Vagina (tissue), 2 donors: ENCODE measurements at regions not wholly inside any gene's neighbourhood (a gene's known extent, or its start where the extent isn't known, plus 50 kb on each side); places are given as distances from the start of the nearest gene placed in this dataset.

ENCODE experiments used
- DNase-seq, 2 donors: peaks; one replicate each; pipeline ENCODE4 v3.0.0-alpha.2; 2017; ENCODE audit errors: extremely low spot score in 2 of 2
- H3K27ac ChIP-seq: fragments of 200-600 bp; sonication (generic); one replicate; pipeline ENCODE4 v1.5.1; 2019
- H3K27me3 ChIP-seq: fragments of 200-600 bp; sonication (generic); one replicate; pipeline ENCODE4 v1.5.1; 2019
- H3K36me3 ChIP-seq, 2 donors: fragments of 200-600 bp; sonication (generic); one replicate each; pipeline ENCODE4 v1.5.1; 2017 to 2019
- H3K4me1 ChIP-seq: fragments of 200-600 bp; sonication (generic); one replicate; pipeline ENCODE4 v1.5.1; 2019
- H3K4me3 ChIP-seq, 2 donors: fragments of 200-600 bp; sonication (generic); 1 replicate in 1 of 2; 2 replicates in 1 of 2; pipeline ENCODE4 v1.5.1; 2016 to 2019
- H3K9me3 ChIP-seq: fragments of 200-600 bp; sonication (generic); one replicate; pipeline ENCODE4 v1.5.1; 2019
- POLR2A ChIP-seq, 2 donors: fragments of 450-650 bp; IDR thresholded peaks; one replicate each; pipeline ENCODE4 v1.6.1; 2017; ENCODE audit warnings: antibody characterized with exemption in 2 of 2, mild to moderate bottlenecking in 2 of 2, moderate library complexity in 2 of 2
- POLR2AphosphoS5 ChIP-seq, 2 donors: sonication (generic); formaldehyde crosslinking; IDR thresholded peaks; one replicate each; pipeline ENCODE4 v1.9.0; 2017; ENCODE audit warnings: antibody characterized with exemption in 2 of 2, mild to moderate bottlenecking in 2 of 2, low read depth in 1 of 2; ENCODE audit not compliant: insufficient read depth in 1 of 2
- intact Hi-C: fragments of 100-400 bp; cut with DNase I; formaldehyde crosslinking; loops from one replicate; pipeline ENCODE4 v1.15.1; 2023
- TF ChIP-seq, protein P1 (sequence below), 3 experiments: fragments of 450-650 bp in 2 of 3; fragments of 200-600 bp in 1 of 3; sonication (generic) in 1 of 3; IDR thresholded peaks; one replicate each; pipeline ENCODE4 v1.5.1; 2017 to 2019; ENCODE audit warnings: antibody characterized with exemption in 3 of 3, mild to moderate bottlenecking in 2 of 3, moderate library complexity in 2 of 3

- Histone ChIP-seq H3K27ac (no peak overlapping the region), H3K27me3 (no peaks in the 10 kb centered on the region), H3K9me3 (no peaks in the 10 kb centered on the region), H3K4me3 (no peak overlapping the region), H3K4me1 (no peaks in the 10 kb centered on the region), H3K36me3 (no peaks in the 10 kb centered on the region)
- DNase-seq = no peak
- TF ChIP-seq, protein P1, sequence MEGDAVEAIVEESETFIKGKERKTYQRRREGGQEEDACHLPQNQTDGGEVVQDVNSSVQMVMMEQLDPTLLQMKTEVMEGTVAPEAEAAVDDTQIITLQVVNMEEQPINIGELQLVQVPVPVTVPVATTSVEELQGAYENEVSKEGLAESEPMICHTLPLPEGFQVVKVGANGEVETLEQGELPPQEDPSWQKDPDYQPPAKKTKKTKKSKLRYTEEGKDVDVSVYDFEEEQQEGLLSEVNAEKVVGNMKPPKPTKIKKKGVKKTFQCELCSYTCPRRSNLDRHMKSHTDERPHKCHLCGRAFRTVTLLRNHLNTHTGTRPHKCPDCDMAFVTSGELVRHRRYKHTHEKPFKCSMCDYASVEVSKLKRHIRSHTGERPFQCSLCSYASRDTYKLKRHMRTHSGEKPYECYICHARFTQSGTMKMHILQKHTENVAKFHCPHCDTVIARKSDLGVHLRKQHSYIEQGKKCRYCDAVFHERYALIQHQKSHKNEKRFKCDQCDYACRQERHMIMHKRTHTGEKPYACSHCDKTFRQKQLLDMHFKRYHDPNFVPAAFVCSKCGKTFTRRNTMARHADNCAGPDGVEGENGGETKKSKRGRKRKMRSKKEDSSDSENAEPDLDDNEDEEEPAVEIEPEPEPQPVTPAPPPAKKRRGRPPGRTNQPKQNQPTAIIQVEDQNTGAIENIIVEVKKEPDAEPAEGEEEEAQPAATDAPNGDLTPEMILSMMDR (IDR thresholded peaks at IDR 0.05) = no peak
- TF ChIP-seq POLR2AphosphoS5 (IDR thresholded peaks at IDR 0.05; ENCODE audit: insufficient read depth in 1 of 2, low read depth in 1 of 2) (no peak), POLR2A (IDR thresholded peaks at IDR 0.05) (no peak)
- intact Hi-C loops = no loop called here
Observed at GRCh38 chr2:3913166-3913565, 209.8 kb downstream of the DCDC2C start.

GRCh38 chr2:3914241-3914640 lies 210.9 kb downstream of the DCDC2C start:
- Histone ChIP-seq H3K9me3 (no peaks in the 10 kb centered on the region), H3K27ac (no peak overlapping the region), H3K4me1 (no peaks in the 10 kb centered on the region), H3K4me3 (no peak overlapping the region), H3K36me3 (no peaks in the 10 kb centered on the region), H3K27me3 (no peaks in the 10 kb centered on the region)
- no peak for DNase-seq
- intact Hi-C loops = no loop called here
- no peak for TF ChIP-seq POLR2A (IDR thresholded peaks at IDR 0.05)
- no peak for TF ChIP-seq POLR2AphosphoS5 (IDR thresholded peaks at IDR 0.05; ENCODE audit: insufficient read depth in 1 of 2, low read depth in 1 of 2)
- TF ChIP-seq, protein P1 (IDR thresholded peaks at IDR 0.05) = no peak

DNA sequence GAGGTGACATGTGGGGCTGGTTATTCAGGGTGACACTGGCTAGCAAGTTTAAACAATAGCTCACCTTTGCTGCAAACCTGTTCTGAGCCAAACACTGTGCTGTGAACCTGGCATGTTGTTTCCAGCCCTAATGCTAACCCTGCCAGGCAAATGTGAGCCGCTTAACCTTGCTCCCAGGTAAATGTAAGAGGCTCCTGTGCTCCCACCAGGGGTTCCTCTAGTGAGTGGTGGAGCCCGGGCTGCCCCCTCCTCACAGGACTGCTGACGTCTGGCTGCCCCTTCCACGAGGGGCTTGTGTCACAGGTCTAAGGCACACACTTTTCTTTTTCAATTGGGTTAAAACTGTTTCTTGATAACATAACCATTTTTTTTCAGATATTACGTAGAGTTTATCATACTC lies 223.7 kb downstream of the DCDC2C start:
- TF ChIP-seq POLR2AphosphoS5 (IDR thresholded peaks at IDR 0.05; ENCODE audit: insufficient read depth in 1 of 2, low read depth in 1 of 2) (no peak), POLR2A (IDR thresholded peaks at IDR 0.05) (no peak)
- TF ChIP-seq, protein P1 (IDR thresholded peaks at IDR 0.05) = no peak
- Histone ChIP-seq H3K27me3 (no peaks in the 10 kb centered on the region), H3K4me3 (no peak overlapping the region), H3K36me3 (no peaks in the 10 kb centered on the region), H3K27ac (no peak overlapping the region), H3K4me1 (no peaks in the 10 kb centered on the region), H3K9me3 (no peaks in the 10 kb centered on the region)
- intact Hi-C loops = no loop called here
- no peak for DNase-seq

DNA sequence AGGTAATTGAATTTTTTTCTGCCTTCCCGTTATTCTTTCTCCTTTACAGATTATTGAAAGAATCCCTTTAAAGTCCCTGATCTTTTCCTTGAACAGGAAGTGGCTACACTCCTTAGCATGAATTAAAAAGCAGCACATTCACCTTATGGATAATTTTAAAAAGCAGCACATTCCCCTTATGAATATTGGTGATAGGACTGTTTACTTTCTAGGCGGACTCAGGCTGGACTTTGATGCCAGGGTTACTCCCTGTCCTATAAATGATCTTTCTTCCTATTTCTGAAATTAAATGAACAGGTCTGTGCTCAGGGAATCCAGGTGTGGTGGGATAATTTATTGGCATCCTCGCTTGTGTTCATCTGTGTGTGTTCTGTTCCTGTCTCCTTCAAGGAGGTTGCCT lies 226.0 kb downstream of the DCDC2C start:
- no peaks in the 10 kb centered on the region for H3K36me3 ChIP-seq
- no peak overlapping the region for H3K27ac ChIP-seq
- intact Hi-C loops = no loop called here
- H3K9me3 ChIP-seq = no peaks in the 10 kb centered on the region
- no peaks in the 10 kb centered on the region for H3K27me3 ChIP-seq
- TF ChIP-seq POLR2AphosphoS5 (IDR thresholded peaks at IDR 0.05; ENCODE audit: insufficient read depth in 1 of 2, low read depth in 1 of 2) (no peak), POLR2A (IDR thresholded peaks at IDR 0.05) (no peak)
- TF ChIP-seq, protein P1 (IDR thresholded peaks at IDR 0.05) = no peak
- no peak for DNase-seq
- H3K4me1 ChIP-seq = no peaks in the 10 kb centered on the region
- H3K4me3 ChIP-seq = no peak overlapping the region

DNA sequence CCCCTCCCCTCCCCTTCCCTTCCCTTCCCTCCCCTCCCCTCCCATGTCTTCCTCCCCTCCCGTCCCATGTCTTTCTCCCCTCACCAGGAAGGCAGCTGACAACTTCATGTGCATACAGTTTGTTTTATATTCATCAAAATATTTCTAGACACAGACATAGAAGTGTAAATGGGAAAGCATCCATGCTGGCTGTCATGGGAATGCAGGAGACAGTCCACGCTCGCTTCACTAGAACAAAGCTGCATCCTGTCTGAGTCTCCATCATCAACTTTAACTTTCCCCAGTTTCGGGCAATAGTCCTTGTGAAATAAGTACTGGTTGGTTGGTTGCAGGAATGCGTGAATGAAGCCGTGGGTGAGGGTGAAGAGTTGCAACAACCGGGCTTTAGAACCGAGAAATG lies 226.9 kb downstream of the DCDC2C start:
- H3K36me3 ChIP-seq = no peaks in the 10 kb centered on the region
- H3K4me1 ChIP-seq = no peaks in the 10 kb centered on the region
- no peak overlapping the region for H3K27ac ChIP-seq
- H3K27me3 ChIP-seq = no peaks in the 10 kb centered on the region
- H3K4me3 ChIP-seq = no peak overlapping the region
- TF ChIP-seq, protein P1 (IDR thresholded peaks at IDR 0.05) = no peak
- no peak for TF ChIP-seq POLR2AphosphoS5 (IDR thresholded peaks at IDR 0.05; ENCODE audit: insufficient read depth in 1 of 2, low read depth in 1 of 2)
- no peak for TF ChIP-seq POLR2A (IDR thresholded peaks at IDR 0.05)
- H3K9me3 ChIP-seq = no peaks in the 10 kb centered on the region
- intact Hi-C loops = no loop called here
- DNase-seq = no peak
